Caco-2 (cell line): ENCODE measurements at regions not wholly inside any gene's neighbourhood (a gene's known extent, or its start where the extent isn't known, plus 50 kb on each side); places are given as distances from the start of the nearest gene placed in this dataset.

Experiments used
- BruUV-seq: library from RNA; stranded (reverse); fragments of 400-500 nt; replicated peaks from 2 replicates; lab custom pipeline; 2021; lab: Mats Ljungman, UMichigan
- CTCF ChIA-PET: fragments of 300-600 bp; sonication (Branson Sonifier 250); formaldehyde crosslinking; loops from one replicate; lab custom pipeline; 2022; ENCODE audit warnings: antibody characterized with exemption; lab: Charles Lee
- POLR2A ChIA-PET: fragments of 300-600 bp; sonication (Branson Sonifier 250); formaldehyde crosslinking; loops from one replicate; lab custom pipeline; 2022; ENCODE audit warnings: antibody characterized with exemption; lab: Charles Lee
- DNase-seq, 2 experiments: peaks; one replicate each; pipeline versions ENCODE4 v3.0.0 to v3.0.0-alpha.2; 2020 to 2022
- H3K27me3 ChIP-seq: replicated peaks from 2 replicates; pipeline ENCODE4 v1.6.0; 2011; ENCODE audit warnings: low read length; ENCODE audit not compliant: control insufficient read depth, insufficient read depth
- H3K36me3 ChIP-seq: 2 replicates; pipeline ENCODE4 v1.5.1; 2011; ENCODE audit warnings: low read length; ENCODE audit not compliant: control insufficient read depth, insufficient read depth
- H3K4me1 ChIP-seq: fragments of 250-450 bp; sonication (Bioruptor Pico); 2 replicates; pipeline ENCODE4 v1.5.1; 2020; ENCODE audit warnings: mild to moderate bottlenecking
- H3K4me3 ChIP-seq: 2 replicates; pipeline ENCODE4 v1.5.1; 2011; ENCODE audit warnings: low read depth, mild to moderate bottlenecking, control low read depth, low read length
- H3K9me3 ChIP-seq: fragments of 250-450 bp; sonication (Bioruptor Pico); 2 replicates; pipeline ENCODE4 v1.5.1; 2020; ENCODE audit warnings: mild to moderate bottlenecking, moderate library complexity
- H3K27ac Mint-ChIP-seq: one replicate; pipeline ENCODE4 v1.8.0; 2022; ENCODE audit warnings: mixed read lengths; ENCODE audit not compliant: unreplicated experiment
- H3K27me3 Mint-ChIP-seq: one replicate; pipeline ENCODE4 v1.8.0; 2022; ENCODE audit warnings: mixed read lengths; ENCODE audit not compliant: insufficient read depth, unreplicated experiment
- H3K36me3 Mint-ChIP-seq: one replicate; pipeline ENCODE4 v1.8.0; 2022; ENCODE audit warnings: mild to moderate bottlenecking, mixed read lengths; ENCODE audit not compliant: insufficient read depth, unreplicated experiment
- H3K4me1 Mint-ChIP-seq: one replicate; pipeline ENCODE4 v1.8.0; 2022; ENCODE audit warnings: low read depth, mixed read lengths; ENCODE audit not compliant: unreplicated experiment
- H3K4me3 Mint-ChIP-seq: one replicate; pipeline ENCODE4 v1.8.0; 2022; ENCODE audit warnings: mild to moderate bottlenecking, moderate library complexity, mixed read lengths; ENCODE audit not compliant: unreplicated experiment
- H3K9me3 Mint-ChIP-seq: one replicate; pipeline ENCODE4 v1.8.0; 2022; ENCODE audit warnings: mixed read lengths; ENCODE audit not compliant: unreplicated experiment
- intact Hi-C: fragments of 100-400 bp; cut with micrococcal nuclease; formaldehyde crosslinking; loops from one replicate; pipeline ENCODE4 v1.10.0; 2022; ENCODE audit not compliant: unreplicated experiment
- TF ChIP-seq, protein P1 (sequence below), 2 experiments: fragments of 200-600 bp in 1 of 2; IDR thresholded peaks; 1 replicate in 1 of 2; 2 replicates in 1 of 2; pipeline versions ENCODE4 v1.5.1 to v1.8.0; 2011 to 2022; ENCODE audit warnings: antibody characterized with exemption in 1 of 2, control low read depth in 1 of 2, inconsistent platforms in 1 of 2, low read depth in 1 of 2, low read length in 1 of 2, mild to moderate bottlenecking in 1 of 2, moderate library complexity in 1 of 2; ENCODE audit not compliant: insufficient read depth in 1 of 2, severe bottlenecking in 1 of 2, unreplicated experiment in 1 of 2

DNA sequence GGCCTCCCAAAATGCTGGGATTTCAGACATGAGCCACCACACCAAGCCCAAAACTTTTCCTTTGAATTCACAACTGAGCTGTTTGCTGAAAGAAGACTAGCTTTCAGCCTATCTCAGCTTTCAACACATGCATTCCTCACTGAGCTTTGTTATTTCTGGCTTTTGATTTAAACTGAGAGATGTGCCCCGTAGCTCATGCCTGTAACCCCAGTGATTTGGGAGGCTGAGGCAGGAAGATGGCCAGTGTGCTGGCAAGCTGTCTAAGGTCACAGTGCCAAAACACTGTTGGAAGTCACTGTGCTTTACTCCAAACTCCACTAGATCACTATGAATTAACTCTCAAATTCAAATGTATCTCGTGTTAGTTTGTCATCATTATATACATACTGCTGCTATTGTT is 779.5 kb downstream of the TRIML1 start:
- no TSS peak for BruUV-seq
- Mint-ChIP-seq H3K9me3 (peaks cover 21% of the 10 kb centered on the region), H3K4me1 (no peaks in the 10 kb centered on the region), H3K36me3 (no peaks in the 10 kb centered on the region), H3K4me3 (no peak overlapping the region), H3K27ac (no peak overlapping the region), H3K27me3 (no peaks in the 10 kb centered on the region)
- CTCF ChIA-PET, result no interaction called here
- POLR2A ChIA-PET, result no interaction called here
- no peaks in the 10 kb centered on the region for H3K9me3 ChIP-seq
- no peak overlapping the region for H3K4me3 ChIP-seq
- TF ChIP-seq, protein P1, sequence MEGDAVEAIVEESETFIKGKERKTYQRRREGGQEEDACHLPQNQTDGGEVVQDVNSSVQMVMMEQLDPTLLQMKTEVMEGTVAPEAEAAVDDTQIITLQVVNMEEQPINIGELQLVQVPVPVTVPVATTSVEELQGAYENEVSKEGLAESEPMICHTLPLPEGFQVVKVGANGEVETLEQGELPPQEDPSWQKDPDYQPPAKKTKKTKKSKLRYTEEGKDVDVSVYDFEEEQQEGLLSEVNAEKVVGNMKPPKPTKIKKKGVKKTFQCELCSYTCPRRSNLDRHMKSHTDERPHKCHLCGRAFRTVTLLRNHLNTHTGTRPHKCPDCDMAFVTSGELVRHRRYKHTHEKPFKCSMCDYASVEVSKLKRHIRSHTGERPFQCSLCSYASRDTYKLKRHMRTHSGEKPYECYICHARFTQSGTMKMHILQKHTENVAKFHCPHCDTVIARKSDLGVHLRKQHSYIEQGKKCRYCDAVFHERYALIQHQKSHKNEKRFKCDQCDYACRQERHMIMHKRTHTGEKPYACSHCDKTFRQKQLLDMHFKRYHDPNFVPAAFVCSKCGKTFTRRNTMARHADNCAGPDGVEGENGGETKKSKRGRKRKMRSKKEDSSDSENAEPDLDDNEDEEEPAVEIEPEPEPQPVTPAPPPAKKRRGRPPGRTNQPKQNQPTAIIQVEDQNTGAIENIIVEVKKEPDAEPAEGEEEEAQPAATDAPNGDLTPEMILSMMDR (IDR thresholded peaks at IDR 0.05; ENCODE audit: insufficient read depth in 1 of 2, low read depth in 1 of 2, low read length in 1 of 2, severe bottlenecking in 1 of 2, unreplicated experiment in 1 of 2), result no peak
- H3K4me1 ChIP-seq, result no peaks in the 10 kb centered on the region
- H3K27me3 ChIP-seq, result no peaks in the 10 kb centered on the region
- no peaks in the 10 kb centered on the region for H3K36me3 ChIP-seq
- DNase-seq, result no peak
- intact Hi-C loops, result no loop called here

DNA sequence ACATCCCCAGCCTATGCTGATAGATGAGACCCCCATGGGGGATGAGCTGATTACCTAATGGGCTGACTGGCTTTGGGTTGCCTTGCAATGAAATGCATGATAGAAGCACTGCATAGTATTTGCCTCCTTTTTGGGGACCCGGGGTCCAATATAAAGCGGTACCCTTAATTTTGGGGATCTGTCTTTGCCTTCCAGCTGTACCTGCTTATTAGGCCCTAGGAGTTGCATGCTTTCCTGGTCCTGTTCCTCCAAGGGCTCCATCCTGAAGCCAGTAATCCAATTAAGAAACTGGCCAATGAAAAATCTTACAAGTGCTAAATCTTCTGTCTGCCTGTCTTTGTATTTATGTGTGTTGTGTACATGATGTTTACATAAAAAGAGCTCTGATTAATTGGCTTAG is 791.6 kb downstream of the TRIML1 start:
- no peak overlapping the region for H3K4me3 ChIP-seq
- H3K9me3 Mint-ChIP-seq, result peaks cover 39% of the 10 kb centered on the region
- no TSS peak for BruUV-seq
- ChIA-PET CTCF (no interaction called here), POLR2A (no interaction called here)
- H3K36me3 Mint-ChIP-seq, result no peaks in the 10 kb centered on the region
- no peaks in the 10 kb centered on the region for H3K27me3 ChIP-seq
- H3K36me3 ChIP-seq, result no peaks in the 10 kb centered on the region
- no peak overlapping the region for H3K4me3 Mint-ChIP-seq
- no peaks in the 10 kb centered on the region for H3K4me1 ChIP-seq
- no peaks in the 10 kb centered on the region for H3K27me3 Mint-ChIP-seq
- TF ChIP-seq, protein P1 (IDR thresholded peaks at IDR 0.05; ENCODE audit: insufficient read depth in 1 of 2, low read depth in 1 of 2, low read length in 1 of 2, severe bottlenecking in 1 of 2, unreplicated experiment in 1 of 2), result no peak
- peak in 1 of 2 experiments; percentile 16 for DNase-seq
- intact Hi-C loops, result no loop called here
- no peak overlapping the region for H3K27ac Mint-ChIP-seq
- H3K9me3 ChIP-seq, result peaks cover 4% of the 10 kb centered on the region; the same call in 1 of the 2 replicates
- H3K4me1 Mint-ChIP-seq, result no peaks in the 10 kb centered on the region

DNA sequence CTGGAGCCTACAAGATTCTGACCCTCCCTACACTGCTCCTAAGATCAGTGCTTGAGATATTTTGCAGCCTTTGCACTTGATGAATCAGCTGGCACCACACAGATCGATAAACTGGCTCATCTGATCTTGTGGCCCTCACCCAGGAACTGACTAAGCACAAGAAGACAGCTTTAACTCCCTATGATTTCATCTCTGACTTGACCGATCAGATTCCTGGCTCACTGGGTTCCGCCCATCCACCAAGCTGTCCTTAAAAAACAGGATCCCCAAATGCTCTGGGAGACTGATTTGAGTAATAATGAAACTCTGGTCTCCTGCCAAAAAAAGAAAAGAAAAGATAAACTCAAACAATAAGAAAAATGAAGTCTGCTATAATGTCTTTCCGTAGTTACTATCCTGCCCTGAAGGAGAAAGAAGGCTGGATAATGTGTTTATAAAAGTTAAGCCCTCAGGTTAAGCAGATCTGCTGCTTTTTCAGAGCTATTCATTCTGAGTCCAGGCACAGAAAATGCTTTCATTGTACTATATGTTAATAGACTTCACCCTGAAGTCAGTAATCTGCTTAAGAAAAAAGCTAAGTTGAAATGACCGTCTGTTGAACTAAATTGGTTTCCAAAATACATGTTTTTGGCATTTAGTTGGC is 795.2 kb downstream of the TRIML1 start:
- Histone ChIP-seq H3K4me3 (no peak overlapping the region), H3K4me1 (no peaks in the 10 kb centered on the region), H3K27me3 (no peaks in the 10 kb centered on the region), H3K9me3 (peaks cover 4% of the 10 kb centered on the region; the same call in 1 of the 2 replicates), H3K36me3 (no peaks in the 10 kb centered on the region)
- Mint-ChIP-seq H3K4me1 (no peaks in the 10 kb centered on the region), H3K27me3 (no peaks in the 10 kb centered on the region), H3K9me3 (peaks cover 22% of the 10 kb centered on the region), H3K4me3 (no peak overlapping the region), H3K36me3 (no peaks in the 10 kb centered on the region), H3K27ac (no peak overlapping the region)
- POLR2A ChIA-PET, result no interaction called here
- TF ChIP-seq, protein P1 (IDR thresholded peaks at IDR 0.05; ENCODE audit: insufficient read depth in 1 of 2, low read depth in 1 of 2, low read length in 1 of 2, severe bottlenecking in 1 of 2, unreplicated experiment in 1 of 2), result no peak
- CTCF ChIA-PET, result no interaction called here
- no TSS peak for BruUV-seq
- DNase-seq, result no peak
- intact Hi-C loops, result no loop called here
